ENCODE measurements at regions not wholly inside any gene's neighbourhood (a gene's known extent, or its start where the extent isn't known, plus 50 kb on each side); places are given as distances from the start of the nearest gene placed in this dataset.

DNA sequence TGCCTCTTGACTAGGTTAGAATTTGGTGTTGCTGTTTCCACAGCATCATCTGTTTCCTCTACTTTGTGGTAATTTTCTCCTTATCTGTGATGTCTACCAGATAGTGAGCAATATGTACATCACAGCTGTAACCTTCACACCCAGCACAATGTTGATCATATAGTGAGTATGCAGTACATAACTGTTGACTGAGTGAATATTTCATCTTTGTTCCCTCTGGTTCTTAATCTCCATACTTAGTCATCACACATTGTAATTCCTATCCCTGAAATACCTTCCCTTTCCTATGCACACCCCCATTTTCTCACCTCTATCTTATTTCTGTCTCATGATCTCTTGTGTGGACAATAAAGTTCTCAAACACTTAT is 115.9 kb downstream of the KIF4B start:
- TF ChIP-seq, protein P1, sequence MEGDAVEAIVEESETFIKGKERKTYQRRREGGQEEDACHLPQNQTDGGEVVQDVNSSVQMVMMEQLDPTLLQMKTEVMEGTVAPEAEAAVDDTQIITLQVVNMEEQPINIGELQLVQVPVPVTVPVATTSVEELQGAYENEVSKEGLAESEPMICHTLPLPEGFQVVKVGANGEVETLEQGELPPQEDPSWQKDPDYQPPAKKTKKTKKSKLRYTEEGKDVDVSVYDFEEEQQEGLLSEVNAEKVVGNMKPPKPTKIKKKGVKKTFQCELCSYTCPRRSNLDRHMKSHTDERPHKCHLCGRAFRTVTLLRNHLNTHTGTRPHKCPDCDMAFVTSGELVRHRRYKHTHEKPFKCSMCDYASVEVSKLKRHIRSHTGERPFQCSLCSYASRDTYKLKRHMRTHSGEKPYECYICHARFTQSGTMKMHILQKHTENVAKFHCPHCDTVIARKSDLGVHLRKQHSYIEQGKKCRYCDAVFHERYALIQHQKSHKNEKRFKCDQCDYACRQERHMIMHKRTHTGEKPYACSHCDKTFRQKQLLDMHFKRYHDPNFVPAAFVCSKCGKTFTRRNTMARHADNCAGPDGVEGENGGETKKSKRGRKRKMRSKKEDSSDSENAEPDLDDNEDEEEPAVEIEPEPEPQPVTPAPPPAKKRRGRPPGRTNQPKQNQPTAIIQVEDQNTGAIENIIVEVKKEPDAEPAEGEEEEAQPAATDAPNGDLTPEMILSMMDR (IDR thresholded peaks at IDR 0.05), result no peak

DNA sequence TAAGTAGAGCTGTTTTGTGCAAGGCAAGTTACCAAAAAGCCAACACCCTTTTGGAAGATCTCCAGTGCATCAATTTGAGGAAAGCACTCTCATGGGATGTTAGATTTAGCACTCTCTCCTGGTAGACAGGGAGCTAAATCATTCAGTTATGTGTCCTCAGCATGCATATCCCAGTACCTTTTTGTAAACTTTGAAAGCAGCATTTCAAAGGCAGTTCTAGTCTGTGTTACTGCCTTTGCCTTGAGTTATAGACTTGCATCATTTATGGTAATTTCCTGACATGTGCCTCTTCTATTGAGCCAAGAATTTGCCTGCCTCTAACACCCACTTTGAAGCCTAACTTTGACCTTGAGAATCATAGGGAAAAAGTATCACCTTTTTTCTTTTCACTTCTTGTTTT is 120.6 kb downstream of the KIF4B start:
- no peaks in the 10 kb centered on the region for H3K9me3 ChIP-seq
- TF ChIP-seq, protein P1 (IDR thresholded peaks at IDR 0.05), result no peak
- no peak overlapping the region for H3K4me3 ChIP-seq
- no peaks in the 10 kb centered on the region for H3K4me1 ChIP-seq (ENCODE audit: low read depth)
- no peaks in the 10 kb centered on the region for H3K36me3 ChIP-seq (ENCODE audit: low read depth)
- ATAC-seq (no peak), DNase-seq (no peak)
- intact Hi-C loops (cut with DNase I, micrococcal nuclease), result no loop called here

More for the DNA sequence above, 115.9 kb downstream of the KIF4B start:
- H3K4me3 ChIP-seq, result no peak overlapping the region
- no peak for ATAC-seq
- no peaks in the 10 kb centered on the region for H3K4me1 ChIP-seq (ENCODE audit: low read depth)
- DNase-seq, result no peak
- no peaks in the 10 kb centered on the region for H3K36me3 ChIP-seq (ENCODE audit: low read depth)
- intact Hi-C loops (cut with DNase I, micrococcal nuclease), result no loop called here
- no peaks in the 10 kb centered on the region for H3K9me3 ChIP-seq

DNA sequence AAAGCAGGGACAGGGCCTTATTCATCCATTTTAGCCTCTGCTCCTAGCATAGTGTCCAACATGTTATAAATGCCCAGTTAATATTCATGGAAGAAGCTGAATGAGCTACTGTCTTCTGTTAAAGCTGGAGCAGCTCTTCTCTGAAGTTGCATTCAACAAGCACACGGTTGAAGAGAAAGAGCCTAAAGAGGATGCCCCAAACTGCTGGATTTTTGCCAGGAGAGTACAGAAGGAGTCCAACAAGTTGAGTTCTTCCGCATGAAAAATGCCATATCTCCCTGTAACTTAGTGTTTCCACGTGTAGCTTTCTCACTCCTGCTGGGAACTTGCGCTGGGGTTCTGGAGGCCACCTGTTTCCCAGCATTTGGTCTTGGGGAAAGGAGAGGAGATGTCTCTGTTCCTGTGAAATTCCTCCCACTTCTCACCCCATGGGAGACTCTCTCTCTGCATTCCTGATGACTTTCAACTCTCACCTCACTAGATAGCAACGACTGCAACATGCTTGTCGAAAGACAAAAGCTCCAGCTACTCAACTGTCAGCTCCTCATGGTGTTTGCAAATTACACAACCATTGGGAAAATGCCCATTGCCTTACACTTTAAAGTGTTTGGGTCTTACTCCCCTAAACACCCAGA is 122.8 kb downstream of the KIF4B start:
- intact Hi-C loops (cut with DNase I, micrococcal nuclease), result no loop called here
- Histone ChIP-seq H3K4me3 (no peak overlapping the region), H3K36me3 (ENCODE audit: low read depth) (no peaks in the 10 kb centered on the region), H3K9me3 (no peaks in the 10 kb centered on the region), H3K4me1 (ENCODE audit: low read depth) (no peaks in the 10 kb centered on the region)
- ATAC-seq (no peak), DNase-seq (no peak)
- TF ChIP-seq, protein P1 (IDR thresholded peaks at IDR 0.05), result no peak

DNA sequence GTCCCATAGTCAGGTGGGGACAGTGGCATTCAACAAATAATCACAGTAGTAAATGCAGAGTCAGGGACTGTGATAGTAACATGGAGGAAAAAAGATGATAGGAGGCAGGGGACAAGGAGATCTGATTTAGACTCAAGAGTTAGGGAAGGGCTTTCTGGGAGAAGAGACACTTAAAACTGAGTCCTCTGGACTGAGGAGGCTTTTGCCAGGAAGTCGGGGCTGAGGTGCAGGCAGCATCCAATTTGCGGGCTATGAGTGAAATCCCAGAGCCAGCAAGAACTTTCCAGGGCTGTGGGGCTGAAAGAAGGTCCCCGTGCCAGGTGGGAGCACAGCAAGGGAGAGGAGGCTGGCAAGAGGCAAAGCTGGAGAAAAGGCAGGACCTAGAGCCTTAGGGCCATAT is 124.1 kb downstream of the KIF4B start:
- no peak for ATAC-seq

DNA sequence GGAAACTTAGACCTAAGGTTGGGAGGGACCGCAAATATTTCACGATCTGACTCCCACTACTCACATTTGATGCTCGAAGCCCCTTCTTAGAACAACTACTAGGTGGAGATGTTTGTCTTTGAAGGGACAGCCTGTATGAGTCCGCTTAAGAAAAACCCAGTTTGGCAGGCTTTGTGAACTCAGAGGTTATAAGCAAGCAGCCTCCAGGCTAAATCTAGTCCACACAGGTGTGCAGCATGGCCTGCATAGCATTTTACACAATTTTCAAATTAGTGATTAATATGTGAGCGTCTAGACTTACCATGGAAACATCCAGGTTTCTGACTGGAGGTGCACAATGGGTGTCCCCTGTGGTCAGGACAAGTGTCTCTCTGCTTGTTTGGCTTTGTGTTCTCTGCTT is 127.1 kb downstream of the KIF4B start:
- intact Hi-C loops (cut with DNase I, micrococcal nuclease), result no loop called here
- DNase-seq, result no peak
- Histone ChIP-seq H3K9me3 (no peaks in the 10 kb centered on the region), H3K36me3 (ENCODE audit: low read depth) (no peaks in the 10 kb centered on the region), H3K4me1 (ENCODE audit: low read depth) (no peaks in the 10 kb centered on the region), H3K4me3 (no peak overlapping the region)
- TF ChIP-seq, protein P1 (IDR thresholded peaks at IDR 0.05), result no peak
- ATAC-seq, result no peak

More for the DNA sequence above, 124.1 kb downstream of the KIF4B start:
- H3K9me3 ChIP-seq, result no peaks in the 10 kb centered on the region
- no peaks in the 10 kb centered on the region for H3K4me1 ChIP-seq (ENCODE audit: low read depth)
- no peaks in the 10 kb centered on the region for H3K36me3 ChIP-seq (ENCODE audit: low read depth)
- no peak for DNase-seq
- TF ChIP-seq, protein P1 (IDR thresholded peaks at IDR 0.05), result no peak
- intact Hi-C loops (cut with DNase I, micrococcal nuclease), result no loop called here
- no peak overlapping the region for H3K4me3 ChIP-seq

DNA sequence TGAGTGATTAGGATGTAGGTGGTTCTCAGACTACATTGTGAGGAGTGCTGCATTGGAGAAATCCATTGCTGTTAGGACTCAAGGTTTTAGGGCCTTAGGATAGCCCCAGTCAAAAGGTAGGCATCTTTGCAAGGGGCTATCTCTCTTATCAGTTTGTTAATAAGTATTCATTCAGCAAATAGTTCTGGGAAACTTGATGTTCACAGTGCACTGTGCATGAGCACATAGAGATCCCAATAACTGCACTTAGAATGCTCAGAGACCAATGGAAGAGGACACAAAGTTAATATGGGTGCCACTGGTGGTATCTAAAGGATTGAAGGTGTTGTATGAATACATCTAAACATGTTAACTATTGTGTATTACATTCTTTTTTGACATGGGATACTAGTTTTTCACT is 131.4 kb downstream of the KIF4B start:
- H3K4me3 ChIP-seq, result no peak overlapping the region

More for the DNA sequence above, 131.4 kb downstream of the KIF4B start:
- TF ChIP-seq, protein P1 (IDR thresholded peaks at IDR 0.05), result no peak
- ATAC-seq (no peak), DNase-seq (no peak)
- intact Hi-C loops (cut with DNase I, micrococcal nuclease), result no loop called here
- Histone ChIP-seq H3K36me3 (ENCODE audit: low read depth) (no peaks in the 10 kb centered on the region), H3K4me1 (ENCODE audit: low read depth) (no peaks in the 10 kb centered on the region), H3K9me3 (no peaks in the 10 kb centered on the region)

Data from mucosa of descending colon (tissue), 3 donors.